ENCODE measurements at regions not wholly inside any gene's neighbourhood (a gene's known extent, or its start where the extent isn't known, plus 50 kb on each side); places are given as distances from the start of the nearest gene placed in this dataset.

DNA sequence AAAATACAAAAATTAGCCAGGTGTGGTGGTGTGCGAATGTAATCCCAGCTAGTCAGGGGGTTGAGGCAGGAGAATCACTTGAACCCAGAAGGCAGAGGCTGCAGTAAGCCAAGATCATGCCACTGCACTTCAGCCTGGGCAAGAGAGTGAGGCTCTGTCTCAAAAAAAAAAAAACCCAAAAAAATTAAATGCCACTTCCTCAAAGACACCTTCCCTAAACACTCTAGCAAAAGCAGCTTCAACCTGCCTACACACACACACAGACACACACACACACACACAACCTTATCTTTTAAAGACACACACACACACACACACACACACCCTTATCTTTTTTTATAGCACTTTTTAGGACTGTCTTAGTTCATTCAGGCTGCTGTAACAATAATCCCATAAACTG lies 201.7 kb upstream of the PSMD7 start:
- no peak for DNase-seq (ENCODE audit: low read depth in 2 of 2)

DNA sequence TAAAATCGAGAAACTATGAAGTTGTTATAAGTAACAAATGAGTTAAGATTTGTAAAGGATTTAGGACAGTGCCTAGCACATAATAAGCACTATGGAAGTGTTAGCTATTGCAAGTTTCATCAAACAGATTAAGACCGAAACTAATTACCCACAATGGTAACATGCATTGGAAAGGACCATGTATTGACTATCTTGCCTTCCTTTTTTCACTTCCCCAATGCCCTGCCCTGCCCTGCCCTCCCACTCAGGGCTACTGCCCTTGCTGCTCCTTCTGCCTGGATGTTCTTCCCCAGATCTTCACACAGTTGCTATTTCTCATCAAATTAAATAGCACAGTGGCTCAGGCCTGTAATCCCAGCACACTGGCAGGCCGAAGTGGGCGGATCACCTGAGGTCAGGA lies 202.1 kb upstream of the PSMD7 start:
- DNase-seq (ENCODE audit: low read depth in 2 of 2), result no peak

DNA sequence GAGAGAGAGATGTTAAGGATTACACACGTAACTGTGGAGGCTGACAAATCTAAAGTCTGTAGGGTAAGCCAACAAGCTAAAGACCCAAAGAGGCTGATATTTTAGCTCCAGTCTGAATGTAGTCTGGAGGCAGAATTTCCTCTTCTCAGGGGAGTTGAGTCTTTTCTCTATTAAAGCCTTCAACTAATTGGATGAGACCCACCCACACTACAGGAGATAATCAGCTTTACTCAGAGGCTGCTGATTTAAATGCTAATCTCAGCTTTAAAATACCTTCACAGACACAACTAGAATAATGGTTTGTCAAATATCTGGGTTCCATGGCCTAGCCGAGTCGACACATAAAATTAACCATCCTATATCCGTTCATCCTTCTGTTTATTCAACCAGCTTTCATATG lies 204.3 kb upstream of the PSMD7 start:
- no peak for DNase-seq (ENCODE audit: low read depth in 2 of 2)

DNA sequence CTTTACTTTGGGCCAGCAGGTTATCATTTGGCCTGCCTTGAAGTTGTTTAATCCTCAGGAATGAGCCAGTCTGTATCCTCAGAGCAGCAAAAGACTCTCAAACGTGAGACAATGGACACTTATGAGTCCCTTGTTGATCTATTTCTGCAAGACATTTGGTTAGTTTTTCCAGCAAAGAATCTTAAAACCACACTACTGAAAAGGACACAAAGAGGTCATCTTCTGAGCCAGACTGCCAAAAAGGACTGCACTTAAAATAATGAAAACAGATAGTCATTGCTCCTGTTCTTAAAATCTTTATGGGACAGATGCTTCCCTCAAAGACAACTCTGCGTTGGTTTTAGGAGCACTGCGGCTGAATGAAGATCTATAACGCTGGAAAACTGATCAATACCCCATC lies 205.7 kb upstream of the PSMD7 start:
- no peak for DNase-seq (ENCODE audit: low read depth in 2 of 2)

DNA sequence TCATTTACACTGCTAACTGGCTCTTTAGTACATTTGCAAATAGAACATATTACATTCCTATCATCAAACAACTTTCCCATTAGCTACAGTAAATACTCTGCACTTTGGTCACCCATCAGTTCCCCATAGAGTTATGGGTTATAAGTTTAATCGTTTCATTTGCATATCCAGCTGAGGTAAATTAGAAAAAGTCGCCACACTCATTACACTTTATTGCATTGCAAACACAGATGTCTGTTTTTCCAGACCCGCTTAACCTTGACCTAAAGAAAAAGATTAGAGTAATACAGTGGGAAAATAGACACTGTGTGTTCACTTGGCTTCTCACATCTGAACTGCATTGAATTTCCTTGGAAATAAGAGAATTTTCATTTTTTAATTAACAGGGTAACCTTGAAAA lies 213.1 kb upstream of the PSMD7 start:
- DNase-seq (ENCODE audit: low read depth in 2 of 2), result no peak

DNA sequence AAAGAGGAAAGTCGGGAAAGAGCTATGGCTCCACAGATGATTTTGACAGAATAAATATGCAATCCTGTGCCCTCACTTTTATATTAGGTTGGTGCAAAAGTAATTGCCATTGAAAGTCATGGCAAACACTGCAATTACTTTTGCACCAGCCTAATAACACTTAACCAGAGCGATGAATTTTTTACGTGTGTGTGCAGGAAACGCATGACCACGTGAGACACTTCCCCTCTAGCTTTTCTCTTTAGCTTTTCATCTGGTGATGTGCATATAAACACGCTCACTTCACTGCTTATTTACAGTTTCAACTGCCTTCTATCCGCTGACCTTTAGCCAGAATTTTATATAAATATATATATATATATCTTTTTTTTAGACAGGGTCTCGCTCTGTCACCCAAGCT lies 216.3 kb upstream of the PSMD7 start:
- no peak for DNase-seq (ENCODE audit: low read depth in 2 of 2)

DNA sequence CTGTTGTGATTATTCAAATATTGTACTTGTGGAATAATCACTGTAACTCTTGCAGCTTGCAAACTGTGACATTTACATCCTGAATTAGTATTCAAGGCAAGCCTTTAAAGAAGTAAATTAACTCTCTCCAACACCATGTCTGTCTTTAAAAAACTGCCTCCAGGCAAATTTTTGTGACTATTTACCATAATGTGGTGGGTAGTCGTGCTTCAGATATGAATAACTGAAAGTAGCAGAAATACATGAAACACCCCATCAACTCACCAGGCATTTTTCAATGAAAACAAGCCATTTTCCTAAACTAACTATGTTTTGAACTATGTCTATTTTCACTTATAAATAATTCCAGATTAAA lies 217.4 kb upstream of the PSMD7 start:
- no peak for DNase-seq (ENCODE audit: low read depth in 2 of 2)

DNA sequence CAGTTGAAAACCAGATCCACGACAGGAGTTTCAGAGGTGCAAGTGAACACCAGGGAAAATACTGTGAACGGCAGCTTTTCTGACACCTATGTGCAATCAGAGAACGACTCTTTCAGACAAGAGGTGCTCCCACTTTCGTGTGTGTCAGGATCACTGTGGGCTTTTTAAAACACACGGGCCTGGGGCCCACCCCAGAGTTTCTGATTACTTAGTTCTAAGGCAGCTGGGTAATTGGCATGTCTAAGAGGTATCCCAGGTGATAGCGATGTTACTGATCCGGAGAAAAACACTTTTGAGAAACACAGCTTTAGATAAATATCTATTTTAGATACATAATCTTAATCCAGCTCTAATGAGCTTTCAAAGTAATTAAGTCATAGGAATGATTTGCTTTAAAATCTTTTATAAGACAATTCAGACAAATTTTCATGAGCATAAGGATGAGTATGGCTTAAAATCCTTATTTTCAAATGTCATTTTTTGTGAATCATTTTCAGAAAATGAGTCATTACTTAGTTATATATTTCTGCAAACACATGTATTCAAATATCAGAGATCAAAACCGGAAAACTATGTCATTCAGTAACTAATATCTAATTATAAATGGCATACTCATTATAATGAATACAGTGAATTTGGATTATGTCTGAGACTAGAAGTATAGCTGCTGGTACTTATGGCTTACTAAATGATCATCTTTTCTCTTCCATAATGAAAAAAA lies 217.9 kb upstream of the PSMD7 start:
- no peak for DNase-seq (ENCODE audit: low read depth in 2 of 2)

DNA sequence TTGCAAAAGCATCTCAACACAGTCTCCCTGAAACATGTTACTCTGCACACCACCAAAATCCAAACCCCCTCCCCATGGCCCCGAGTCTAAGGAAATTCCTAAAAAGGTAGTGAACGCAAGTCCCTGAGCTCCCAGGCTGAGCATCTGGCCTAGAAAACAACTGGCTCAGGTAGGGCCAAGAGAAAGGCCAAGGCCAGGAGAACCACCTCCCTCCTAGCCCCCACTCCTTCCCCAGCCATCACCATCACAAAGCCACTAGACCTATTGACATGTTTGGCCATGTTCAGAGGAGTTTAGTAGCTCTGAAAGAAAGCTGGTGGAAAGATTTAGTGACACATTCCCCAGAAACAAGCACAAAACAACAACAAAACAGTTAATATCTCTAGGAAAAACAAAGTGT lies 220.0 kb upstream of the PSMD7 start:
- DNase-seq (ENCODE audit: low read depth in 2 of 2), result no peak

DNA sequence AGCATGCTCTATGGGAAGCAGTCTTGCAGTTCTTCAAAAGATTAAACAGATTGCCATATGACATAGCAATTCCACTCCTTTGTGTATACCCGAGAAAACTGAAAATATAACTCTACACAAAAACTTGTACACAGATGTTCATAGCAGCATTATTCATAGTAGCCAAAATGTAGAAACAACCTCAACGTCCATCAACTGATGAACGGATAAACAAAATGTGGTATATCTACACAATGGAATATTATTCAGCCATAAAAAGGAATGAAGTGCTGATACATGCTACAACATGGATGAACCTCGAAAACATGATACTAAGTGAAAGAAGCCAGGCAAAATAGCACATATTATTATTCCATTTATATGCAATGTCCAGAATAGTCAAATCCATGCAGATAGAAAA lies 221.2 kb upstream of the PSMD7 start:
- no peak for DNase-seq (ENCODE audit: low read depth in 2 of 2)

DNA sequence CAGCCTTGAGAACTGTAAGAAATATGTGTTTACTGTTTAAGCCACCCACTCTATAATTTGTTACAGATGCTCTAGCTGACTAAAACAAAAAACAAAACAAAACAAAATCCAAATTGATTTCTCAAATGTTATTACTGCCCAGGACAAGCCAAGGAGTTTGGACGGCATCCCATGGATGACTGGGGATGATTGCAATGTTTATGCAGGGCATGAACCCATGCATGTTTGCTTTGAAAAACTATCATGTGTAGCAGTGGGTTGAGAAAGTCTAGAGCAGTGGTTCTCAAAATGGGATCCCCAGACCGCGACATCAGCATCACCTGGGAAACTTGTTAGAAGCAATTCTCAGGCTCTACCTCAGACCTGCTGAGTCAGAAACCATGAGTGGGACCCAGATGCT lies 223.2 kb upstream of the PSMD7 start:
- no peak for DNase-seq (ENCODE audit: low read depth in 2 of 2)

DNA sequence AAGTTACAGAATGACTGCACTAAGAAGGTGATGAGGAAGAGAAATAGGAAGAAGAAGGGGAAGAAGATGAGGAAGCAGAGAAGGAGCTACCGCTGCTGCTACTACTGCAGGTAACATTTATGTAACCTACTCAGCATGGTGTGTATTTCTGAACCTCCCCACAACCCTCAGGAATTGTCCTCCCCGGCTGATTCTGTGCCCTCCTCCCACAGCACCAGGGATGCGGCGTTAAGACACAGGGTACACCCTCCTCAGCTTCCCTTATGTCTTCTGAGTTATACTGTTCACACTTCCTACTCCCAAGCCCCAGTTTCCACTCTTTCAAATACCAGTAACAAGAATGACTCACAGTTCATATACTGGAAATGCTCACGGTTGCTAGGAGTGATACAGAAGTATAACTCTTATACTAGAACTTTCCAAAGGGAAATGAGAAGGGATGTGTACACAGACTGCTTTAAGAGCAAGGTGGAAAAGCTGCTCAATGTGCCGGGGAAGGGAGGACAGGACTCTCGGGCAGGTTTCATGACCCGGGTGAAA lies 224.5 kb upstream of the PSMD7 start:
- DNase-seq (ENCODE audit: low read depth in 2 of 2), result no peak

DNA sequence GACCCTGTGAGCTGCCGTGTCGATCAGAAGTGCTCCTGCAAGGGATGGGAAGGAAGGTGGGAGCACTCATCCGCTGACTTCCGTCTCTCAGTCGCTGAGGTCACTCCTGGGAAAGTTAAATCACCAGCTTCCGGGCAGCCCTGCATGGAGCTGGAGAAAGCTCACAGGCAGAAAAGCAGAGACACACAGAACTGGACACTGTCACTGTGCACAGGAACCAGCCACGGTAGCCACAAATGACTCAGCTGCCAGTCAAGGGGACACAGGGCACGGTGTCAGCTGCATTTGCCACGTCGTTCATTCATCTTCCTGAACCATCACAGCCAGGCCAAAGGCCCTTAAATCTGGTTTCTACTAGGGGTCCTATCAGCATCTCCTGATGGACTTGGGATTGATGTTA lies 226.4 kb upstream of the PSMD7 start:
- no peak for DNase-seq (ENCODE audit: low read depth in 2 of 2)

DNA sequence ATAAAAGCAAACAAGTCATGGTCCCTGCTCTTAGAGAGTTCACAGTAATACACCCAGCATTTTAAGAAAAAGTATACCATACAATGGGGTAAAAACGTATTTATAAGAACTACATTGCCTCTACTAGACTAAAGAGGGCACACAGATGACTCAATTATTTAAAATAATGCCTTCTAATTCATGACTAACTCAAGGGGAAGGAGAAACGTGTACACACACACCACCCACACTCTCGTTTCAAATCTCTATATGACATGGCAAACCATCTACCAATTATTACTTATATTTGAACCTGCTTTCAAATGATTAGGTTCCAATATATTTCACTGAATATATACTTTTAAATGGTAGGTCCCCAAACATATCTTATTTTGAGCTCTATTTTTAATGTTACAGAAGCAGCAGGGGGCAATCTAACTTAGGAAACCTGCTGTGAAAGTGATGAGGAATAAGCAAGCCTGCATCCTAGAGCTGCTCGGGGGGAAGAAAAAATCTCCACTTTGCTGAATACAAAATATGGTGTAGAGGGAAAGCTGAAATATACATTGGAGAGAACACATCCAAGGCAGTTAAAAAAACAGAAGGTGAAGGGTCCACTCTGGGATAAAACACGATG lies 232.4 kb upstream of the PSMD7 start:
- no peak for DNase-seq (ENCODE audit: low read depth in 2 of 2)

DNA sequence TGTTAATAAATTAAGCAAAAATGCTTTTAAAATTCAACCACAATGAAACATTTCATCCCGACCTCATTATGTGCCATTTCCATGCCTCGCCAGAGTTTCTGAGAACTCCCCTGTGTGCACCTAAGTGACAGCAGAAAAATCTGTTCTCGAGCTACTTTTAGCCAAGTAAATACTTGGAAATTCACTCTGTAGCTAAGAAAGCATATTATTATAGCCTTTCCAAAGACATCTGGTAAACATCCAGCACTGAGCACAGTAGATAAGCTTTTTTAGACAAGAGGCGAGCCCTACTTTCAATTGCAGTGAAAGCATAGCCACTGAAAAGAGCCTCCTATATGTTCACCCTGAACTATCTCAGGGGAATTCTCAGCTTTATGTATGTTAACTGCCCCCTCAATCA lies 242.8 kb upstream of the PSMD7 start:
- no peak for DNase-seq (ENCODE audit: low read depth in 2 of 2)

DNA sequence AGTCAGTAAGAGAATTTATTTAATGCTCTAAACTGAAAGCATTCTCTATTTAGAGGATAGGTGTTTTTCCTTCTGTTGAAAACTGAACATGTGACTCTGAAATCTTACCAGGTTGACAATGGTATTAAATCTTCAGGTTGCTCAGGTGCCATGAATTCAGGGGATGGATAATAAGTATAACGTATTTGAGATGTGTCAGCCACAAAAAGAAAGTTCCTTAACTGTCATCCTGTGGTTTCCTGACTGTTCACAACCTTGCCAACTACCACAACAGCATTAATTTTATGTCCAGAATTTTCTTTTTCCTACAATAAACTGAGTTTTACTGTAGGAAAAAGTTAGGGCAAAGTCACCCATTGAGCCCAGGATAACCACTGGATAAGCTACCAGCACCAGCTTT lies 243.3 kb upstream of the PSMD7 start:
- DNase-seq (ENCODE audit: low read depth in 2 of 2), result no peak

DNA sequence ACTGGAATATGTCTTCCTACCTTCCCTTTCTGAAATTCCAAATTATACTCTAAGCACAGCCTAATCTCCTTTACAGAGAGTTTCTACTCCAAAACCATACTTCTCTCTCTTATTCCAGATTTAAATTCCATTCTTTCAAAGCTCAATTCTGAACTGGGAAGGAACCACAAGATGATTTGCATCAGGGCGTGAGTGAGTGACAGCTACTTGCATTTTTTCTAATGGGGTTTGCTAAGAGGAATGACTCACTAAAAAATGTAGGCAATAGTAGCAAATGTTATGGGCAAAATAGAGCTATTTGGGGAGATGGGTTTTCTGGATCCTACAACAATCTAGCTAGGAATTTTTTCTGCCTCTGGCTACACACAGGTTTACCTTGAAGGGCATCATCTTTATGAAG lies 244.6 kb upstream of the PSMD7 start:
- DNase-seq (ENCODE audit: low read depth in 2 of 2), result no peak

DNA sequence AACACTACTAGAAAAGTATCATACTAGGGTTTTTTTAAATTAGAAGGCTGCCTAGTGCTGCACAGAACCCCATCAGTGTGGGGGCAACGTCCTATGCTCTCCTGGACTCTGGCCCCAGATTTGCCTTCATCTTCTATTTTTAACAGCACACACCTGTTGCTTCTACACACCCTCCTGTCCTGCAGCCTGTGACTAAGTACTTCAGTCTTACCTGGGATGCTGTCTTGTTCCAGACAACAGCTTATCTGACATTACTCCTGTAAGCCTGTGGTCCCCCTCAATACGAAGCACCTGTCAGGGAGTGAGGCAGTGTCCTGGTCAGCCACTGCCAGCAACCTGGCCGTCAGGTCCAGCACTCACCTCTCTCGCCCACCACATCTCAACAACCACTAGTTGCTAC lies 247.6 kb upstream of the PSMD7 start:
- DNase-seq (ENCODE audit: low read depth in 2 of 2), result no peak

DNA sequence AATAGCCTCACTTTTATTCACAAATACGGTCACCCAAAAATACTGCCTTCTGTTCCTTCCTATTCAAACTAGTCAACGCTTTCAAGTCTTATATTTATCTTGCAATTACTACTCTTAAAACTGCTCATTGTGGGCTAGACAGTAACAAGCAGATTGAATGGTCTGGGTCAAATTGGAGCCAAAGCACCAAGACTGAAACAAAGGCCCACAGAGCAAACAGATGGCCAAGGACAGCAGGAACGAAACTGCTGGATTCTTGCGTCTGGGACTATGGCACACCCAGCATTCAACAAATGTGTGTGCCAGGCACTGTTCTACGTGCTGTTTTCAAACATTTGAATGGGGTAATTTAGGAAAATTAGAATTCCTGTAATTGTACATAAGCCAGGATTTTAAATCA lies 250.1 kb upstream of the PSMD7 start:
- DNase-seq (ENCODE audit: low read depth in 2 of 2), result no peak

DNA sequence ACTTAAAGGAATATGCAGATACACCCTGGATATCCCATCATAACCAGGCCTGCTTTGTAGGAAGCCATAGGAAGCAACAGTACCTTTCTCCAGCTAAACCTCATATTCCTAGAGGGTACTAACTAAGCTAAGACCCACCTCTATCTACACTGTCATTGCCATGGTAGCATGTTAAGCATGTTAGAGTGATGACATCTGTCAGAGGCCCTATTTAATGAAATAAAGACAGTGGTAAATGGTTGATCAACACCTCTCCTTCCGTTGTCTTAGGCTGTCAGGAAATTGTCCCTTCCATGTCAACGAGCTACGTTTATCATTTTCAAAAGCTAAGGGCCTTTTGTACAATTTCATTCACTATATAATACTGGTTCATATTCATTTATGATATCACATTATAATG lies 251.1 kb upstream of the PSMD7 start:
- DNase-seq (ENCODE audit: low read depth in 2 of 2), result no peak

DNA sequence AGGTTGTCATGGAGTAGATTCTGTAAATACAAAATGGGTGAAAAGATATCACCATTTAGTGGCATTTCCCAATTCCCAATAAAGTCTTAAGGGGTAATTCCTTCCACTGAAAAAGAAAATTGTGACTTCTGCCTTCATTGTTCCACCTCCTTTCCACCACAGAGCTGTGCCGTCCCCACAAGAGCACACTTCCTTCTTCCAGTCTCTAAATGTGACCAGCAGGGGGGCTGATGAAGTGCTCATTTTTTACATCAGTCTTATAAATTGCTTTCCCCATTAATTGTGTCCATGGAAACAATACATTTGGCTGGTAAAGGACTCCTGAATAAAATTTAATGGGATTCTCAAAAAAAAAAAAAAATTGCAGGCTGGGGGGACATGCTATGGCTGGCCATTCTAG lies 260.8 kb upstream of the PSMD7 start:
- no peak for DNase-seq (ENCODE audit: low read depth in 2 of 2)

DNA sequence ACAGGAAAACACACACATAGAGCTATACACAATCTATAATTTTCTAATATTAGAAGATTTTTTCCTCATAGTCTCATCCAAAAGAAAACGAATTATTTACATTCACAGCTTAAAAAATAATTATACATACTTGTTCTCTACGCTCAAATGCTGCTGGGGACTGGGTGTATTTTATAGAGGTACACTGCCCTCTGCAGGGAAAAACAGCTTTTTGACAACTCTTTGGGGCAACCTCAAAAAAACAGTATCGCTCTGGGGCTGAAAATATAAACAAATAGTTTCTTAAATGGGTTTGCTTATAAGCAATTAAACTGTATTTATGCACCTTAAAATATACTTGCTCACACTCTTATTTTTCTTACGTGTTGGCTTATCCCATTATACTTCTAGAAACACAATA lies 261.8 kb upstream of the PSMD7 start:
- DNase-seq (ENCODE audit: low read depth in 2 of 2), result no peak

DNA sequence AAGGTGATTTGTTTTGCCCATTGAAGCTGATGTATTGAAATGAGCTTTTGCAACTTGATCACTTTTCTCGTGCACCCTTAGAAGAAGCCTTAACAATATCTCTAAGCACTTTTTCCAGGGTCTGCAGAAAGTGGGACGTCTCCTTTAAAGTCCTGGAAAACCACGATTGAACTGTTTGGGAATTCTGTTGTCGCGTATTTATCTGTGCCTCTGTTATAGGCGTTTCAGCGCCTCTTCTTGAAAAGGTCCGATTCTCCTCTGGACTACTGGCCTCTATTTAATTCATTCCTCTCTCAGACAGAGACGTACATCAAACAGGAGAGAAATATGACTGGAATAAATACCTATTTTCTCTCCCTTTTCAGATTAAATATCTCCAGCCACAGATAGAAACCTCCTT lies 262.4 kb upstream of the PSMD7 start:
- no peak for DNase-seq (ENCODE audit: low read depth in 2 of 2)

DNA sequence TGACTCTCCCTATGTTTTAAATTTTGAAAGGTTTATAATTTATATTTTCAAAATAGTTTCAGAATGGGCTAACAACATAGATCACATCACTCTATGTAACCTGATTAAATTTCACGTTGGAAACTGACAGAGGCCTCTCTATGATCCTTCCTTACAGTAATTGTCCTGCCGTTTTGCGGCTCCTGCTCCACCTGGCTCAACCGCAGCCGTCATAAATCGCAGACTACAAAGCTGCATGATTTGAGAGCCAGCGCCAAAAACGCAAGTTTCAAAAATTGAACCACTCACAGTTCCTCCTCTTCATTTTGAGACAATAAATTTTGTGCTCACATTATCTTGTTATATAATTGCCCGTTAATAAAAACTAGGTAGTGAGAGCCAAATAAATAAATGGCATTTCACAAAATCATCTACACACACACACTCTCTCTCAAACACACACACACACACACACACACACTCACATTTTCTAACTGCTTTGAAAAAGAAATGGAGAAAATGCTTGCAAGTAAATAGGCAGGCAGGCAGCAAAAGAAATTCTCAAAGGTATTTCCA lies 263.1 kb upstream of the PSMD7 start:
- DNase-seq (ENCODE audit: low read depth in 2 of 2), result no peak

All from stimulated activated CD8-positive, alpha-beta memory T cell treated with anti-CD3 and anti-CD28 coated beads, Interleukin-2, amount 100 ng/mL, for 48 hours (primary cell).